ENCODE measurements at regions not wholly inside any gene's neighbourhood (a gene's known extent, or its start where the extent isn't known, plus 50 kb on each side); places are given as distances from the start of the nearest gene placed in this dataset.
A peak's percentile ranks its signal among the peaks of the same experiment; 100 is the strongest.
"Not testable (repeated sequence)": the region's sequence is repeated elsewhere in the genome, so short reads cannot be mapped to it uniquely, and the experiment has no call there.

DNA sequence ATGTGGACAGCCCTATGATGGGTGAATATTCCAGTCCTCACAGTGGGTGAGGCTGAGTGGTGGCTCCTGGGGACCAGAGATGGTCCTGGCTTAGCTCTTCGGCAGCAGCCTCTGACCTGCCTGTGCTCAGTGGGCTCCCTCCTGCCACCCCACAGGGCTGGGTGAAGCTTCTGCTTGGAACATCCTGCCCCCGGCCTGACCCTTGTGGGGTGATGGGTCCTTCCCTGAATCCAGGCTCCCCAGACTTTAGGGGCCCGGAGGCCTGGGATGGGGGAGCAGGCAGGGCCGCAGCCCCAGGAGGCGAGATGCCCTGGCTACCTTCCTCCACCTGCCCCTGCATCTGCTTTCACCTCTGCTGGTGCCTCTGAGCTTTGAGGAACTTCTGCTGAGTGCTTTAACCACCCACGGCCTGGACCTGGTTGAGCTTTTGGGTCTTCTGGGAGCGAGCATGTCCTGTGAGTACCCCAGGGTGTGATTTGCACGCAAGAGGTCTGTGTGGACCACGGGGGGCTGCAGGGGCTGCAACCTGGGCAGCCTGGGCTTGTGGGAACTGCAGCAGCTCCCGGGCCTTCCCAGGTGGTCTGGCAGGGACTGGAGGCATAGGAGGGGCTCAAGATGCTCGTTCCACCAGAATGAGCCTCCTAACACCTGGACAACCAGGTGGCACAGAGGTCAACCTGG, 159.5 kb downstream of the KIF26A start:
- intact Hi-C loops (cut with micrococcal nuclease), result no loop called here
- no peak for ATAC-seq
- peak; percentile 12 for DNase-seq

DNA sequence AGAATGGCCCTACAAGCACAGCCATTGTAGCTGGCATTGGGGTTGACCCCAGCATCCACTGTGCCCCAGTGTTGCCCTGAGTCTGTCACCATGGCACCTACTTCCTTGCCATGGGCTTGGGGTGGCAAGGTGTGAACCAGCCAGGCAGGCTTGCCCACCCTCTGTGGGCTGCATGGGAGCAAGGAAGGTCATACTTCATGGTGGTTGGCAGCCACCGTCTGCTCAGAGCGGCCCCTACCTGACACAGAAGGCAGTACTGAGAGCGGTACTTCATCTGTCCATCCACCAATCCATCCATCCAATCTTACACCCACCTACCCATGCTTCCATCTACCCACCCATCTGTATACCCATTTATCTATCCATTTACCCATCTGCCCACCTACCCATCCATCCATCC, 160.1 kb downstream of the KIF26A start:
- intact Hi-C loops (cut with micrococcal nuclease), result no loop called here
- peak; percentile 3 for DNase-seq
- no peak for ATAC-seq

DNA sequence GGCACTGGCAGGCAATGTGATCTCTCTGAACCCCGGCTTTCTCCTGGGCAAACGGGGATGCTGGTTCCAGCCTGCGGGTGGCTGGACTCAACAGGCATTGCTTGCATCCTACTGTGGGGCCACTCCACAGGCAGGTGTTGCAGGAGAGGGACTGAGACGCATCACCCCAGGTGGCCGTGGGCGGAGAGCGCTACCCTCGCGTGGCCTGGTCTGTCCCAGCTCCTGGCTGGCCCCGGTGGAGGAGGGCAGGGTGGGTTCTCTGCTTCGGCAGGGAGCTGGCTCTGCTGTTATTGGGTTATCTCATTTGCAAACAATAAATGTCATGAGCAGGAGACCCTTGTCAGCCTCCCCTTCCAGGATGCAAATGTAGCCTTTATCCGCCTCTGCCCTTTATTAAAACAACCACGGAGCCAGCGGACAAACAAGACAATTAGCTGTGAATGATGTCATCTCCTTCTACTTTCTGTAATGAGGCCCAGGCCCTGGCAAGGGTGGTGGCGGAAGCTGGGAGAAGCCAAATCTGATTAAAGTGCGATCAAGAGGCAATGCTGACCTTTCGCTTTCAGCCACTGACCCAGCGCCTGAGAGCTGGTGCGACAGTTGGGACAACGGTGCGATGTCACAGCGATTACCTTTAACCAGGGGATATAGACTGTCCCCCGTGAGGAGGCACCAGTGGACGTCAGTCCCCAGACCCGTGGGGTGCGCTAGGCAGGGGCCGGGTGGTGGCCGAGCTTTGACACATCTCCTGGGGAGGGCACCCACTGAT, 161.8 kb downstream of the KIF26A start:
- DNase-seq (peak; percentile 36), ATAC-seq (peak; percentile 48)
- intact Hi-C loops (cut with micrococcal nuclease), result no loop called here

DNA sequence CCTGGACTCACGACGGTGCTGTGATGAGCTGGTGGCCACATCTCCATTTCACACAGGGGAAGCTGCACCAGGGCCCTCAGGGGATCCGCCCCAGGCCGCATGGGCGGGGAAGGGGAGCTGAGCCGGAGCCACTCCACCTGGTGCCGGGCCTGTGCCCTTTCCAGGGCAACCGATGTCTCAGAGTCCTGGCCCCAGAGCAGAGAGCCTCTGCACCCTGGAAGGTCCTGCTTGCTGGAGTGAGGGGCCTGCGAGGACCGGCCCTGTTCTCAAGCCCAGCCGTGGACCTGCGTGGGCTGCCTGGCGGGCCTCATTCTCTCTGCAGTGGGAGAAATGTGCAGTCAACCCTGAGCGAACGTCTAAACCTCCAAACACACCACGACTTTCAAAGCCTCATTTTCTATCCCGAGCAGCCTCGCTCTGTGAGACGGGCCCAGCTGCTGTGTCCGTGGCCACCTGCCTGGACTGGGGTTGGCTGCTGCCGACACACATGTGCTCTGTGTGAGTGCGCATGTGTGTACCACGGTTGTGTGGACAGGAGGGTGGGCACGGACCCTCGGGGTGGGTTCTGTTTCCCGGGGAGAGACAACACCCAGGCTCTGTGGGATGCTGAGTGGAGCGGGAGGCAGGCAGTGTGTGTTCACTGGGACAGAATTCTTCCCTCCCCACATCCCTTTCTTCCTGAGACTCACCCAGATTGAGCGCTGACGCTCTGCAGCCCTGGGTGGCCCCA, 163.5 kb downstream of the KIF26A start:
- peak; percentile 22 for DNase-seq
- ATAC-seq, result no peak
- intact Hi-C loops (cut with micrococcal nuclease), result no loop called here

DNA sequence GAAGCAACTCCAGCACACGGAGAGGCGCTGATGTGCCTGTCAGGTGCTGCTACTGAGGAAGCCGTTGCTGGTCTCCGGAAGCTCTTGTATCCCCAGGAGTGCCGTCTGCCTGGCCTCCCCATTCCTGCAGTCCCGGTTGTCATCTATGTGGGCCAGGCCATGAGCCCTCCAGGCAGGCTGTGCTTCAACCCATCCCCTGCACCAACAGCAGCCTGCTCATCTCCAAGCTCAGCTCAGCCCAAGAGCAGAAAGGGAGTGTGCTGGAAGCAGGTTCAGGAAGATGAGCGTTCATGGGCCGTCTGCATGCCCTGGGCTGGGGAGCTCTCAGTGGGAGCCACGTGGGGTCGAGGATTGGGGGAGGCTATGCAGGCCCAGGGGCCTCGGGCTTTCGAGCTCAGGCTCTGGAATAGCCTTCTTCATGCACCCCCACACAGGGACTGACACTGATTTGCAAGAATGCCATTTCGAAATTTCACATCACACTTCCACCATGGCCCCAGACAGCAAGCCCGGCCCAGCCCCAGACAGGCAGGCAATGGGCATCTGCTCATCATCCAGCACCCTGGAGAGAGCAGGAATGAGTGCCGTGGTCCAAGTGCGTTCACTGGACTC, 164.5 kb downstream of the KIF26A start:
- peak; percentile 11 for DNase-seq
- ATAC-seq, result no peak
- intact Hi-C loops (cut with micrococcal nuclease), result no loop called here

DNA sequence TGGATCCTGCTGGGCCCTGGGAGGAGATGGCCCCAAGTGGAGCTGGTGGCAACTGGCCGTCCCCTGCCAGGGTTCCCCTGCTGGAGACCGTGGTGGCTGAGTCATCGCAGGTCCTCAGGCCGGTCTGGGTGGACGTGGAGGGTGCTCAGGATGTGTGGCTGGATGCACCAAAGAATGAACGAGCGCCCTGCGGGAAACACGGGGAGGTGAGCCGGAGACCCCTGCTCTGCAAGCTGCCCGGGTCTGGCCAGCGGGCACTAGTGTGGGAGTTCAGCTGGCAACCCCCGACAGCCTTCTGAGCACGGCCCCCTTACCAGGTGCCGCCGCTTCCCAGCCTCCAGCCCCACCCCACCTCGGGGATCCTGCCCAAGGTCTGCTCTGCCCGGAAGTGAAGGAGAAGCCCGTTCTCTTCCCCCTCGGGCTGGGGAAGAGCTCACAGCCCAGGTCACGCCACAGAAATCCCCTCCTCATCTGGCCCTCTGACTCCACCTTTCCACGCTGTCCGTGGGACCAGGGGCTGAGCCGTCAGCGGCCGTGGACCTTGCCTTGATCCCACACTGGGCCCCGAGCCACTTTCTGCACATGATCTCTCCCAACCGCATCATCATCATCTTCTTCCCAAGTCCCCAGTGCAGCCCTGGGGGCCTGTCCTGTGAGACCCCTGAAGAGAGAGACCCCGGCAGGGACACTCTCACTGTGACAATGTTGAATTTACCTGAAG, 165.5 kb downstream of the KIF26A start:
- DNase-seq (peak; percentile 13), ATAC-seq (no peak)
- intact Hi-C loops (cut with micrococcal nuclease), result no loop called here

DNA sequence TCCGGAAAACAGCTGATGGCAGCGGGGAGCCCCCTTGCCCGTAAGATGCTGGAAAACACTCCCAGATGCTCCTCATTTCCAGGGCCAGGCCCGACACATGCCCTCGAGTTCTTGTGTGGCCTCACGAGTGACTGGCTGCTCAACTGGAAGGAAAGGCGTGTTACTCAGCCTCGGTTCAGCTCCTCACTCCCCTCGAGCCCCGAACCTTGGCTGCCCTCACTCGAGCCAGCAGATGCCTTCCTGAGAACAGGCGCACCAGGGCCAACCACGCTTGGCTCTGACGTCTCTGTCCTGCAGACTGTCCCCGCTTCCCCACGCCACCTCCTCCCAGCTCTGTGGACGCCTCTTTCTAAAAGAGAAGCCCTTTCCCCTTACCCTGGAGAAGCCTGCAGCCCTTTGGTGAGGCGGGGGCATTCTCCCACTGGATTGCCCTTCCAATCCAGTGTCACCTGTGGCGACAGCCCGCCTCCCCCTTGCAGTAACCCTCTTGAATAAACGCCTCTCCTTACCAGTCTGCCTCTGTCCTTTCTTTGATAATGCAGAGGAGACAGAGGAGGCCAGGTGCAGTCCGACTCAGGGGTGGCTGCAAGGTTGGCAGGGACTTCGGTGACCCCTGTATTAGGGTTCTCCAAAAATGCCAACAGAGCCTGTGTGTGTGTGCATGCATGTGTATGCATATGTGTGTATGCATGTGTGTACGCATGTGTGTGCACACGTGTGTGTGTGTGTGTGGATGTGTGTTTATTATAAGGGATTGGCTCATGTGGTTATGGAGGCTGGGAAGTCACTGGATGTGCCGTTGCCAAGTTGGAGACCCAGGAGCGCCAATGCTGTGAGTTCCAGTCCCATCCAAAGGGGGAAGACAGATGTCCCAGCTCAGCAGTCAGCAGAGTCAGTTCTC, 166.3 kb downstream of the KIF26A start:
- ATAC-seq, result peak; percentile 29
- DNase-seq, result peak; percentile 27
- intact Hi-C loops (cut with micrococcal nuclease), result no loop called here

DNA sequence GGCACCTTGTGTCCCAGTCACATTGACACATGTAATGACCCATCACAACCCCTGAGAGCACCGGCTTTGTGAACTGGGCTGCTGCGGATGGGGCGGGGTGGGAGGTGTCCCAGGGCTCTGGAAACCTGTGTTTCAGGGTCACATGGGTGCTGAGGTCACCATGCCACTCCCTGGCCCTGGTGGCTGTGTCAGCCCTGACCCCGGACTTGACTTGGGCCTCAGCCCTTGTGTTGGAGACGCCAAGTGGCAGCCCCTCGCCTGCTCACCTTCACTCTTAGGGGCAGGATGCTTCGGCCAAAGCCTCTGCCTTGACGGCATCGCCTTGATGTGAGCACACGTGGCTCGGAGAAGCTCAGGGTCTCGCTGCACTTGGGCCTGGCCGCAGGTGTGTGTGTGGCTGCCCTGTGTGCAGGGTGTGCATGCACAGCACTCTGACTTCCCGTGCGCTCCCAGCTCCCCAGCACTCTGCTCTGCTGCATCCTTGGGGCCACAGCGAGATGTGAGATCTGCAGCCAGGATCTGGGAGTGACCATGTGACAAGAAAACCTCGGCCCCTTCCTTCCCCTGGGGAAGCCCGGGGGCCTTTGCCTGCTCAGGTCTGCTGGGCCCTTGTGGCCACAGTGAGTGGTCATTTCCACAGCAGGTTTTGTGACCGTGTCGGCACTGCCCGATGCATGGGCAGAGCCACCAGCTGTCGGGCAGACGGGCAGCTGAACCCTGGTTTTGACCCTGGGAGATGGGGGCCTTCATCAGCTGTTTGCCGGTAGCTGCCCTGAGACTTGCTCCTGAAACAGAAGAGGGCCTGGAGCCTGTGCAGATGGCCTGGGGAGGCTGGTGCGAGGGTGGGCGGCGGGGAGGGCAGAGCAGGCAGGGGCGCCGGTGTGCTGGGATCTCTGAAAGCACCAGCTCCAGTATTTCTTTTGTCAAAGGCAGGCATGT, 167.4 kb downstream of the KIF26A start:
- intact Hi-C loops (cut with micrococcal nuclease), result no loop called here
- DNase-seq (no peak), ATAC-seq (no peak)

DNA sequence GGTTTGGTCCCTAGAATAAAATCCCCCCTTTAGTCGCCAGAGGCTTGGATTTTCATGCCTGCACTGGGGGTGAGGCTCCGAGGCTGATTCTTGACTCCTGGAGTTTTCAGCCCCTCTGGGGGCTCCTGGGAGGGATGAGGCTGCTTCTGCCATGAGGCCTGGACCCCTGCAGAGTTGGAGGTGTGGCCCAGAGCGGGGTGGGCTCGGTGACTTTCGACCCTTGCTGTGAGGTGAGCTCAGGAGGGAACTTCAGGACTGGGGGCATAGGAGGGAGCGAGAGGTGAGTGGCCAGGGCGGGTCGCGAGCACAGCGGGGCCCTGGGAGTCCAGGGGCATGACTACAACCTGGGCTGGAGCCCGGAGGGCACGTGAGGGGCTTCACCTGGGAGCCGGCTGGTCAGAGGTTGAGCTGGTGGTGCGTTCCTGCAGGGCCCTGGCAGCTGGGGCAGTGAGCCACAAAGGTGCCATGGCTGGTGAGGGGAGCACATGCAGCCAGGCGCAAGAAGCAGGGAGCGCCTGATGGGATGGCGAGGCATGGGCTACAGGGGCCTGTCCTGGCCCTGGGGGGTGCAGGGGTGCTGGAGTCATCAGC, 168.2 kb downstream of the KIF26A start:
- intact Hi-C loops (cut with micrococcal nuclease), result no loop called here
- DNase-seq (no peak), ATAC-seq (no peak)

DNA sequence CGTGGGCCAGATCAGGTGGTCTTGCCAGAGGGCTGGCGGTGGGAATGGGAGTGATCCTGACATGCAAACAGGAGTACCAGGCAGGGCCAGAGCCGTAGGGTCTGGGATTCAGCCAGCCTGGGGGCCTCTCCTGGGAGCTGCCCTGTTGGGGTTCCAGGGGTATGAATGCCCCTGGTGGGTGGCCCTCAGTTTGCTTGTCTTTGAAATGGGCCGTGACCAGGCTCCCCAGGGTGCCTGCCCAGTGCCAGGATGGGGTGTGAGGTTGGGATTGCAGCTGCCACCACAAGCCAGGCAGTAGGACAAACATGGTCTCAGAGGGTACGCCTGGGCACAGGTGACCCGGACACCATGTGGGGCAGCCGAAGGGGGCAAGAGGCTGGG, 168.8 kb downstream of the KIF26A start:
- no peak for ATAC-seq
- DNase-seq, result no peak
- intact Hi-C loops (cut with micrococcal nuclease), result no loop called here

DNA sequence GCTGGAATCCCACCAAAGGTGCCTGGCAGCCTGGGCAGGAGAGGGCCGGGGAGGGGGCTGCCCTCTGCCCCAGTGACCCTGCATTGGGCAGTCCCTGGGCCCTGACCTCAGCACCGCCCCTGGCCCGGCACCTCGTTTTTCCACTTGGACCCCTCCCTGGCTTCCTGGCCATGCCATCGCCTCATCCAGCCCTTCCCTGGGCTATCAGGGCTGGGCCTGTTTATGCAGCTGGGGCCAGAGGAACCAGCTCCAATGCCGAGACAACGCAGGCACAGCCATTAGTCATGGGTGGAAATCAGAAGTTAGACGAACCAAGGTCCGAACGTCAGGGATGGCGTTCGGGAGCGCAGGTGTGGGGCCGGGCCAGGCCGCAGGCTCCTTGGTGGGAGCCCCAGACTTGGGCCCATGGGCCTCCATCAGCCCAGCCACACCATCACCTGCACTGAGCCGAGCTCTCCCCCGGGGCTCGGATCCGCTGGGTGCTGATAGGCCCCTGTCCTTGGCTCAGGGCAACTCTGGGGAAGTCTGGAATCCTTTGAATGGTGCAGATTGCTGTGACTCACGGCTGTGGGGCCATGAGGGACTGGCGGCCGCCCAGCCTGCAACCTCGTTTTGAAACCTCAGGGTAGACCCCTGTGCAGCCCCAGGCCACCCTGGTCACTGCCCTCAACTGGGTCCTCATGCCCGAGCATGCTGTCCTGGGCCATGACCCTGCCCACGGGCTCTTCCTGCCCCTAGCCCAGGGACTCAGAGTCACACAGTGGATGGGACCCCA, 169.4 kb downstream of the KIF26A start:
- DNase-seq (no peak), ATAC-seq (no peak)
- intact Hi-C loops (cut with micrococcal nuclease), result no loop called here

DNA sequence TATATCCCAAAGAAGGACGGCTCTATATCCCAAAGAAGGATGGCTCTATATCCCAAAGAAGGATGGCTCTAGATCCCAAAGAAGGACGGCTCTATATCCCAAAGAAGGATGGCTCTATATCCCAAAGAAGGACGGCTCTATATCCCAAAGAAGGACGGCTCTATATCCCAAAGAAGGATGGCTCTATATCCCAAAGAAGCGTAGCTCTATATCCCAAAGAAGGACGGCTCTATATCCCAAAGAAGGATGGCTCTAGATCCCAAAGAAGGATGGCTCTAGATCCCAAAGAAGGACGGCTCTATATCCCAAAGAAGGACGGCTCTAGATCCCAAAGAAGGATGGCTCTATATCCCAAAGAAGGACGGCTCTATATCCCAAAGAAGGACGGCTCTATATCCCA, 170.1 kb downstream of the KIF26A start:
- ATAC-seq; DNase-seq; intact Hi-C loops (cut with micrococcal nuclease): not testable (repeated sequence)

DNA sequence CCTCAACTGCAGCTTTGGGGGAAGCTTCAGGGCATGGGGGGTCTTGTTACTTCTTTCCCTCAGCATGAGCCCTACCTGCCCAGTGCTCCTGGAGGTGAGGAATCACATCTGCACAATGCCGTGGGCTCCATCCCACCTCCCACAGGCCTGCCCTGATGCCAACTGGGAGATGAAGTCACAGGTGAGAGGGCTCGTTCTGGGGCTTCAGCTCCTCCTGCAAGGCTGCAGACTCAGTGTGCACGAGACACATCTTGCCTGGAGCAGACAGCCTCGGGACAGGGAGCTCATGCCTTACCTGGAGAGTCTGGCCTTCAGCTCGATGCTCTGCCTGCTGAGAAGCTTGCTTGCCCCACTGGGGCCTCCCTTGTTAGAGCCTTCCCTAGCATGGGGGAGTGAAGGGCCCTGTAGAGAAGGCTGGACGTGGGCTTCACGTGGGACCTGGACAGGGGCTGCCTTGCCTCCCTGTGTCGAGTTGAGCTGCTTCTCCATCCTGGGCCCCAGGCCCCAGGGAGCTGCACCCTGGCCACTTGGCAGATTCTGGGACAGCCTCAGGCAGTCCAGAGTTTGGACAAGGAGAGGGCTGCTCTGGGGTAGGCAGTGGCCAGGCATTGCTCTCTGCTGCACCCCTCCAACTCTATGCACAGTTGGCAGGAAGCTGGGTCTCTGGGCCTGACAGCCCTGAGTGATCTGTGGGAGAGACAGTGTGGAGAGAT, 171.4 kb downstream of the KIF26A start:
- DNase-seq, result no peak
- no peak for ATAC-seq

DNA sequence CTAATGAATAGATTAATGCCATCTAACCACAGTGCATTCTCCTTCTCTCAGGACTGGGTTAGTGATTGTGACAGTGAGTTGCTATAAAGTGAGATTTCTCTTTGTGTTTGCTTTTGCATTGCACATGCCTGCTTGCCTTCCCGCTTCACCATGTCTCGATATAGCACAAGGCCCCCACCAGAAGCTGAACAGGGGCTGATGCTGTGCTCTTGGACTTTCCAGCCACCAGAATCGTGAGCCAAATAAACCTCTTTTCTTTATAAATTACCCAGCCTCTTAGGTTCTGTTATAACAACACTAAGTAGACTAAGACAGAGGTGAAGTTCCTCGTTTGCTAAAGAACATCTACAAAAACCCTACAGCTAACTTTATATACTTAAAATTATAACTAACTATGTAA, 173.0 kb downstream of the KIF26A start:
- no peak for DNase-seq
- no peak for ATAC-seq
- intact Hi-C loops (cut with micrococcal nuclease), result no loop called here

More for the DNA sequence above, 171.4 kb downstream of the KIF26A start:
- intact Hi-C loops (cut with micrococcal nuclease), result no loop called here

DNA sequence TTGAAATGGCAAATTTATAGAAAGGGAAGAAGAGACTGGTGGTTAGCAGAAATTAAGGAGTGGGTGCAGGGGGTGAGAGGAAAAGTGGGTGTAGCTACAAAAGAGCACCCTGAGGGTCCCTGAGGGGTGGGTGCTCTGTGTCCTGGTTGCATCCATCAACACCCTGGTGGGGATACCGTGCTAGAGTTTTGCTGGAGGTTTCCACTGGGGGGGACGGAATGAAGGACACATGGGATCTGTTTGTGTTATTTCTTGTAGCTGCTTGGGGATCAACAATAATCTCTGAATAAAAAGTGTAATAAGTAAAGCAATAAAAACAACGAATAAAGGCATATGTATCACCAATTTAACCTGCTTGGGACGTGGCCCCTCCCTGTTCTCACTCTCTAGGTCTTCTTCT, 175.3 kb downstream of the KIF26A start:
- intact Hi-C loops (cut with micrococcal nuclease), result no loop called here
- DNase-seq (no peak), ATAC-seq (no peak)

Measured in left ventricle myocardium superior (tissue), 1 donor.